ENCODE measurements at regions not wholly inside any gene's neighbourhood (a gene's known extent, or its start where the extent isn't known, plus 50 kb on each side); places are given as distances from the start of the nearest gene placed in this dataset.

GRCh38 chr1:221832617-221833016, 90.7 kb upstream of the DUSP10 start:
- DNase-seq: no peak

DNA sequence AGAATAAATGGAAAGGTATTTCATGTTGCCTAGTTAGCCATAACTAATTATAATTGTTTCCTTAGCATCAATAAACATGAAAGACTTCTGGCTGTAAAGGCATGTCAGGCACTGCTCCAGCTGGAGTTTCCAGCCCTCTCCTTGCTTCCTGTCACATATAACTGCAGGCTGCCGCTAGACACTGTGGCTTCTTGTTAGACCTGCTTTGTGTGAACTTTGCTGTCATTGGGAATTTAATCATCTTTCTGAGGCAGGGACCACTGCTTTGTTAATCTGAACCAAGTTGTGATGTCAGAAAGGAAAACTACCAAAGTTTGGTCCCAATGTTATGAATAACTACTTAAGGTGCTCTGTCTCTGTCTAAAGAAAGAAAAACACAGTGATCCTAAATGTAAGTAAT, 90.3 kb upstream of the DUSP10 start:
- DNase-seq: no peak

- no peak for DNase-seq
These were observed 87.6 kb upstream of the DUSP10 start for GRCh38 chr1:221829327-221830015.

DNA sequence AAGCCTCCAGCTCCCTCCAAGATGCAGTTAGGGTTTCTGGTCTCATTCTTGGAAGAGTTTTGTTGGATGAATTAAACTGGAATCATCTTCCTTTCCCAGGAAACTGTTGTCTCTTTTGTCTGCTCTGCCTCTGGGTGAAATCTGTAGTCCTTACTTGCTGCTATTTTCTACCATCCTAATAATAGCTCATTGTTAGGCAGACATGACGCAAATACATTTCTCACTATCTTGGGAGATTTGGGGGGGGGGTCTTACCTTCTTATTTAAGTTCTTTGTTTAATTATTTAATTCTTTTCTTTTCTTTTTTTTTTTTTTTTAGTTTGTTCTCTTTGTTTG, 85.4 kb upstream of the DUSP10 start:
- no peak for DNase-seq

- DNase-seq: no peak
These were observed 83.0 kb upstream of the DUSP10 start for GRCh38 chr1:221824909-221825308.

DNA sequence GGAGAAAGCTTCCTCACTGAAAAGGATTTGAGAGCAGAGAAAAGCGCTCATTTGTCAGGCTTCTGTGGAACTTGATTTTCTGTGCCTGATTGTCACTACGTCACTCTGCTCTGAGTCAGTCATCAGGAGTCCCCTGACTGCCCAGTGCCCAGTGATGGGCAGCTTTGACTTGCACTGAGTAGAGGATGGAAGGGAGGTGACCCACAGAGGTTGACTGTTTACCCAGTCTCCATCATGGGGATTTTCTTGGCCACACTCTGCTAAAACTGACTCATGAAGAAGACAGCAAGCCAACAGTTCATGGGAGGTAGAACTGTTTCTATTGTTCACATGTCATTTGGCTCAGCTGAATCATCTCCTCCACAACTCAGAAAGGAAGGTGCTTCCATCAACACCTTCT, 82.1 kb upstream of the DUSP10 start:
- no peak for DNase-seq

DNA sequence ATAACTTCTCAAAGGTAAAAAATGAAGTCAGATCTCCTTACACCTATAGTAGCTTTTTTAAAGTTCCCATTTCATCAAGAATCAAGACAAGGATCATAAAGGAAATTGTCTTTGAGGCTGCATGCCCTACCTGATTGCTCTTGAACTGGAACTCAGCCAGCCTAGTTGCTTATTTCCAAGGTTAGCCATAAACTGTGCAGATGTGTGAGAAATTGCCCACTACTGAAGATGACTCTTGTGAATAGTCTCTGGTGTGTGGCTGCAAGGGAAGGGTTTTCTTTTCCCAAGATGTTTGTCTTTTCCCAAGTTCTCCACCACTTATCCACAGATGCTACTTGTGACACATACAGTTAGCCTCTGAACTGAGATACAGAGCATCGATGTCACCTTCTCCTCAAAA, 81.7 kb upstream of the DUSP10 start:
- no peak for DNase-seq

- DNase-seq: no peak
These were observed 81.3 kb upstream of the DUSP10 start for GRCh38 chr1:221823149-221823548.

GRCh38 chr1:221822591-221822990, 80.7 kb upstream of the DUSP10 start:
- no peak for DNase-seq

DNA sequence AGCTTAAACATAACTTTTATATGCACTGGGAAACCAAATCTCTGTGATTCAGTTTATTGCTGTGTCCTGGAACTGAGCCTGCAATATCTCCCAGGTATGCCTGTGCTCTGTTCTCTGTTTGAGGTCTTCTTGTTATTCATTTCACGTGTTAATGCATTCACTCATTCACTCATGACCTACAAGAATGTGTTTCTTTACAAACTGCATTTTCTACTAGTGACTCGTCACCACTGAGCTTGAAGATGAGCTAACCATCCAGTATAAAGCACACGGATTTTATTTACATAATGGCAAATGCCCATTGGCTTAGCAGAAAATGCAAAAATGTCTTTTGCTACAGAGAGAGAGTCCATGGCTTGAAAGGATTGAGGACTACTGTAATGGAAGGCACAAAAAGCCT, 75.0 kb upstream of the DUSP10 start:
- no peak for DNase-seq

- no peak for DNase-seq
These were observed 73.8 kb upstream of the DUSP10 start for GRCh38 chr1:221815660-221816059.

DNA sequence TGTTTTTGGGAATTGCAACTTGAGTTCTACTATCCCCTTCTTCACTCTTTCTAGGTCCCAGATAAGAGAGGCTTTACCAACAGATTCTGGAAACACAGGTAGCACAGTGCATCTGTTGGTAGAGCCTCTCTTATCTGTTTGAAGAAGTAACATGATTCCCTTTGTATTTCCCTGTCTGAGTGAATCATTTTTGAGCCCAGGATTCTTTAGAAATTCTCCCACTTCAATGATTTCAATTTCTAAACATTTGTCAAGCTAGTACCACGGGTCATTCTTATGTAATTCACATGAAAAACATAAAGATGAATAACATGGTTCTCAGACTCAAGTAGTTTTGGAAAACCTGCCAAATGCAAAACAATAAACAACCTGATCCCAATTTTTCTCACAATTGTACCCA, 72.0 kb upstream of the DUSP10 start:
- DNase-seq: no peak

DNA sequence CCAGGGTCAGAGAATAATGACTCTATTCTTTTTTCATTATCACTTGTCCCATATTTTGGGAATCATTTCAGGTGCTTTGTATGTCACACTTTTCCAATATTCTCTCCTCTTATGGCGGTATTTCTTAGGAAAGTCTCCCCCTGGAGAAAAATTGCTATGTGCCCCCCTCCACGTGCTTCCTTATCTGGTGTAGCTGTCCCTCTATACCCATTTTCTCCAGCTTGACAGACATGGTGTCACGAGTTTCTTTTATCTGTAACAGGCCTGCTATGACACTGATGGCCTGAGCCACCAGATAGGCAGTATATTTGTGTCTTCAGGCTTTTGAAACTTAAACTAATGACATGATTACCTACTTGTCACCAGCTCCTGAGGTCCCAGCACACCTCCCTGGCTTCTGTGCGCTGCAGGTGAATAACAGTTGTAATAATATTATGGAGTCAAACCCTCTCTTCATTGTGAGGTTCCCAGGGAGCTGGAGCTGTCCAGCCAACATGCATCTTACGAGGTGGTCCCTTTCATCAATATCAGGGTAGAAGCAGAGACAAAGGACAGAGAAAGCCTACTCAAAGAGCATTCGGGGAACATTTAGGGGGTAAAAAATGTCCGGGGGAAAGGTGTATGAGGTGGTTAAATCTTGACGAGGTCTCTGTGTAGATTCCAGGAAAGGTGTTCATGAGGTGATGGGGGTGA, 71.2 kb upstream of the DUSP10 start:
- no peak for DNase-seq

DNA sequence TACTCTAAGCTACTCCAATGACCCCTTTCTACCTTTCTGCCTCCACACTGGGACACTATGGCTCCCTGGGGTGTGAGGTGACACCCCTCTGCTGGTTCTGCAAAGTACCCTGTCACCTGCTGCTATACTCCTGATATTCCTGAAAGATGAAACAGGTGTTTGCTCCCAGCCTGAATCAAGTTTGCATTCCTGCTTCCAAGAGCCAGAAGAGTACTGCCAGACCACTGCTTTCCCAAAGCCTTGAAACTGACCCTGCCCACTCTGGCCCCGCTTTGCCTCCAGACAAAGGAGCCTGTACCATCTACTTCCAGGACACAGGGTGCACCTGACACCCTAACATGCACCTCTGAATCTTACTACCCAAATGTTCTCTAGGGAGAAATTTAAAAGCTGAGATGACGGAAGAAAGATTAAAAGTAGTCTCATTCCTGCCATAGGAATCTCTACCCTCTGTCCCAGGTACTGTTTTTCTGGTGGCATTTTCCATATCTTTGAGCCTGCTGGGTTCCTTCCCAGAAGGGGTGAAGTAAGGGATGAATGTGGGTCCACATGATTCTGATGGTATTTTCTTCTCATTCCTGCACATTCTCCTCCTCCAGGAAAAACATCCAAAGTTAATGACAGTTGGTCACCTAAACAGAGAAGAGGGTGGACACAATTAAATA, 70.3 kb upstream of the DUSP10 start:
- no peak for DNase-seq

DNA sequence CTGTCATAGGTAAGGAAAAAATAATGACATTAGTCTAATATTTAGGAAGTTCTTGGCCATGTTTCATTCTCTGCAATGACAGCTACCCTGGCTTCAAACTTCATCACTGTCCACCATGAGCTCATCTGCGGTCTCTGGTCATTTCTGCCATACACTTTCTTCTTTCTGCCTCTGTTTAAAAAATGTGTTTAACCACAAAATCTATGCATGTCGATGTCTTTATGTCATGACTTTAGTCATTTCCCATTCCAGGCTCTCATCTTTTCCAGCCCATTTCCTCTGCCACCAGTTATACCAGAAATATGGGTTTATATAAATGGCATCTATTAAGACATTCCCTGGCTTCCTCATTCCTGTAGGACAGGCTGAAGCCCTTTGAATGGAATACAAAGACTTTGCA, 68.5 kb upstream of the DUSP10 start:
- DNase-seq: no peak

GRCh38 chr1:221809091-221810029, 67.5 kb upstream of the DUSP10 start:
- DNase-seq: no peak

DNA sequence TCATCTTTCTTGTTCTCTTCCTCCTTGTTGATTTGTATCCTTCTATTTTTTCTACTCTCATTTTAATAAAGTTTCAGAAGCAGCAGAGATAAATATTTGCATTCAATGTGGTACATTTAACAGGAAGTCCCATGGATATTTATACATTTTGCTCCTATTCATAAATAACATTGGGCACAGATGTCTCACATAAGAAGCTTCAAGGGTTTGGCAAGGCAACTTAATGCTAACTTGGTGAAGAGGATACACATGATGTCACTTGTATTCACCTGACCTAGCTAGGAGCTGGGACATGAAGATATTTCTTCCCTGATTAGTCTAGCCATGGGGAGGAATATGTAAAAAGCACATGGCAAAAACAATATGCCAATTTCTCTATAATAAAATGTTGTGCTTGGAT, 65.1 kb upstream of the DUSP10 start:
- no peak for DNase-seq

- no peak for DNase-seq
These were observed 64.3 kb upstream of the DUSP10 start for GRCh38 chr1:221806236-221806635.

- no peak for DNase-seq
These were observed 63.2 kb upstream of the DUSP10 start for GRCh38 chr1:221805121-221805520.

GRCh38 chr1:221804303-221804702, 62.4 kb upstream of the DUSP10 start:
- DNase-seq: no peak

DNA sequence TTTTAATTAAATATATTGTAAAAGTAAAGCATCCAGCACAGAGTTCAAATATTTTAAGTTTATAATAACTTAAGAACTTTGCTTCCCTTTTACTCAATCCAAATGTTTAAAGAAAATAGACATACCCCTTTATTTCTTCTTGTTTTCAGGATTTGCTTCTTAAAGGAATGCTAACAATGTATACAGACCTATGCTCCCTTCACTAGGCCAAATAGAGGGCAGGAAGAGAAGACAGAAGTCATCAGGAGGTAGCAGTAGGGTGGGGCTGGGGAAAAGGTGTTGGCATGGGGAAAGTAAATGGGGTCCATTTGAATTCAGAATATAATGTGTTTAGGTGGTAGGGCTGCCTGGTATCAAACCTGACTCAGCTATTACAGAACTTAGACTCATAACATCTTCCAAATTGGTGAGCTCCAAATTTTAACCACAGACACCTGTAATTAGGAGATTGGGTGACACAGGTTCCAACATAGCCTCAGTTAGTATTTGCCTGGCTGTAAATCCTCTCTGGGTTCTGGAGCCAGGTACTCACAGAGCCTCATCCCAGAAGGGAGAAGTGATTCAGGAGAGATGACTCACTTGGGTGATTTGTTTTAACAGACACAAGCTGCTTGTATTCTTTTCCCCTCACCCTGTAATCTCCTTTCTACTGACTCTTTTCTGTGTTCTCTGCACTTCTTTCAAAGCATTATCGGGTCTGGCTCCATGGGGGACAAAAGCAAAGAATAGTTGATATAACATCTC, 60.1 kb upstream of the DUSP10 start:
- no peak for DNase-seq

DNA sequence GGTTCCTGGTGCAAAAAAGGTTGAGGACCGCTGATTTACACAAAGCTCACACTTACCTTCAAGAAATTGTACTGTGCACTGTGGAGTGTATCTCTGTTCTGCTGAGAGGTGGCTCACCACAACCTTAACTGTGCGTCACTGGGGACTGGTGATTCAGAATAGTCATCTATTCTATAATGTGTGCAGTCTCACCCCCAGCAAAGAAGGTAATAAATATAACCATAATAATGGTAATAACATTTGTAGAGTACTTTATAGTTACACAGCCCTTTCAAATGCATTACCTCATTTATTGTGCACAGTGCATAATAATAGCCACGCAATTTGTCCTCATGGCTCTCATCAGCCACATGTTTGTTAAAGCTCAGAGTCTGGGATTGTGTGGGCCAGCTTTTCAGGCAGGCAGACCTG, 59.4 kb upstream of the DUSP10 start:
- DNase-seq: no peak

DNA sequence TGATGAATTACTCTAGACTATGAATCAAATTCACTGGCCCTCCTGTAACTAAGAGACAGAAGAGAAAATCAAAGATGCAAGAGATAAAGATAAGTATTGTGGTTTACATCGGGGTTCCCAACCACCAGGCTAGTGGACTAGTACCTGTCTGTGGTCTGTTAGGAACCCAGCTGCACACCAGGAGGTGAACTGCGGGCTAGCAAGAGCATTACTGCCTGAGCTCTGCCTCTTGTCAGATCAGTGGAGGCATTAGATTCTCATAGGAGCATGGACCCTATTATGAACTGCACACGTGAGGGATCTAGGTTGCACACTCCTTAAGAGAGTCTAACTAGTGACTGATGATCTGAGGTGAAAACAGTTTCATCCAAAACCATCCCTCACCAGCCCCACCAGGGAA, 58.9 kb upstream of the DUSP10 start:
- DNase-seq: no peak
